ENCODE measurements at regions not wholly inside any gene's neighbourhood (a gene's known extent, or its start where the extent isn't known, plus 50 kb on each side); places are given as distances from the start of the nearest gene placed in this dataset.
"Not testable (repeated sequence)": the region's sequence is repeated elsewhere in the genome, so short reads cannot be mapped to it uniquely, and the experiment has no call there.

DNA sequence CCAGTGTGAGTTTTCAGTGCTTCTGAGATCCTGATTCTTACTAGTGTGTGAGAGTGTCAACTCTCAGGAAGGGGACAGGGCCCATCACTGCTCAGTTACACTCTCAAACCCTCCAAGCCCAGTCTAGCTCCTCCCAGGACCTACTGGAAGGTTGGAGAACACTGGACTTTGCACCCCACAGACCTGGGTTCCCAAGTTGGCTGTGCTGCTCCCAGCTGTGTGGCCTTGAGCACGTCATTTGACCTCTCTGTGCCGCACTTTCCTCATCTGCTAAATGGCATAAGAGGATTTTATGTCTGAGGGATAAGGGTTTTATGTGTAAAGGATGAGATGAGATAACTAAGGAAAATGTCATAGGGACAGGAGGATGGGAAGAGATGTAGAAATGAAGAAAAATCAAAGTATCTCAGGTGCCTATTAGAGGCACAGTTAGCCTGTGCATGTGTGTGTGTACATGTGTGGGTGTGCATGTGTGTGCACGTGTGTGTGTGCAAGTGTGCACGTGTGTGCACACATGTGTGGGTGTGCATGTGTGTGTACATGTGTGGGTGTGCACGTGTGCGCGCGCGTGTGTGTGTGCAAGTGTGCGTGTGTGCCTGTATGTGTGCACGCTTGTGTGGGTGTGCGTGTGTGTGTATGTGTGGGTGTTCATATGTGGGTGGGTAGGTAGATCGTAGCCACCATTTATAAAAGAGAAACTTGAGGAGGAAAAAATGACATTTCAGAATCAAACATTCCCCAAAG is 108.0 kb upstream of the GRK3 start:
- H3K27ac ChIP-seq (ENCODE audit: extremely low read length, insufficient read depth, low read length); ATAC-seq; H3K4me3 ChIP-seq (replicated peaks in 1 of 3; ENCODE audit: insufficient read depth in 1 of 3, low read depth in 2 of 3, low read length in 3 of 3); H3K27me3 ChIP-seq (ENCODE audit: control insufficient read depth in 1 of 2, insufficient read depth in 2 of 2, low read length in 2 of 2); DNase-seq (ENCODE audit: low spot score); H3K4me2 ChIP-seq (ENCODE audit: low read depth, low read length); CTCF ChIA-PET (ENCODE audit: low intra/inter-chr PET ratio, low total read pairs); H3K9me3 ChIP-seq (ENCODE audit: low read length); POLR2A ChIA-PET; intact Hi-C loops (cut with micrococcal nuclease; ENCODE audit: unreplicated experiment); in situ Hi-C loops (cut with HindIII; ENCODE audit: extremely low pct_ligation_motif_present, low pct_unique_long_range_greater_than_20kb); H2AFZ ChIP-seq (ENCODE audit: low read length); H3K9ac ChIP-seq (ENCODE audit: insufficient read depth, low read depth, low read length); BruUV-seq (replicated peaks); FAIRE-seq: not testable (repeated sequence)
- peak; percentile 91 for TF ChIP-seq ZNF768 (CRISPR knock-in tag; IDR thresholded peaks at IDR 0.05)
- peak; percentile 46; the same call in 1 of the 3 replicates for TF ChIP-seq MXI1 (IDR thresholded peaks at IDR 0.05; ENCODE audit: borderline replicate concordance, low read depth, low read length)
- 0 out of 2 replicates have a peak, but pooled peaks have one; percentile 35 for TF ChIP-seq RBFOX2 (IDR thresholded peaks at IDR 0.05; ENCODE audit: low read depth, low read length)
- TF ChIP-seq, protein P1, sequence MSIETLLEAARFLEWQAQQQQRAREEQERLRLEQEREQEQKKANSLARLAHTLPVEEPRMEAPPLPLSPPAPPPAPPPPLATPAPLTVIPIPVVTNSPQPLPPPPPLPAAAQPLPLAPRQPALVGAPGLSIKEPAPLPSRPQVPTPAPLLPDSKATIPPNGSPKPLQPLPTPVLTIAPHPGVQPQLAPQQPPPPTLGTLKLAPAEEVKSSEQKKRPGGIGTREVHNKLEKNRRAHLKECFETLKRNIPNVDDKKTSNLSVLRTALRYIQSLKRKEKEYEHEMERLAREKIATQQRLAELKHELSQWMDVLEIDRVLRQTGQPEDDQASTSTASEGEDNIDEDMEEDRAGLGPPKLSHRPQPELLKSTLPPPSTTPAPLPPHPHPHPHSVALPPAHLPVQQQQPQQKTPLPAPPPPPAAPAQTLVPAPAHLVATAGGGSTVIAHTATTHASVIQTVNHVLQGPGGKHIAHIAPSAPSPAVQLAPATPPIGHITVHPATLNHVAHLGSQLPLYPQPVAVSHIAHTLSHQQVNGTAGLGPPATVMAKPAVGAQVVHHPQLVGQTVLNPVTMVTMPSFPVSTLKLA (IDR thresholded peaks at IDR 0.05): peak; percentile 81
- H3K36me3 ChIP-seq (replicated peaks in 1 of 2; ENCODE audit: control insufficient read depth in 1 of 2, insufficient read depth in 2 of 2, low read length in 2 of 2): peaks cover 20 to 45% of the 10 kb centered on the region in 2 experiments; a peak in 4 of 5 replicates
- H3K79me2 ChIP-seq (ENCODE audit: insufficient read depth, low read length): peaks cover 33% of the 10 kb centered on the region
- H4K20me1 ChIP-seq (ENCODE audit: insufficient read depth, low read length): peaks cover 18% of the 10 kb centered on the region; the same call in 1 of the 2 replicates
- peaks cover 14% of the 10 kb centered on the region for H3K4me1 ChIP-seq (ENCODE audit: insufficient read depth, low read length)
- 98% methylated on average over 13 of the region's 13 CpGs for WGBS (ENCODE audit: low lambda C conversion rate)

GRCh38 chr22:25458631-25459030 is 105.8 kb upstream of the GRK3 start:
- H3K27ac ChIP-seq (ENCODE audit: extremely low read length, insufficient read depth, low read length); POLR2A ChIA-PET; CTCF ChIA-PET (ENCODE audit: low intra/inter-chr PET ratio, low total read pairs); BruUV-seq (replicated peaks); H4K20me1 ChIP-seq (ENCODE audit: insufficient read depth, low read length); H3K4me1 ChIP-seq (ENCODE audit: insufficient read depth, low read length); H3K9ac ChIP-seq (ENCODE audit: insufficient read depth, low read depth, low read length); H3K9me3 ChIP-seq (ENCODE audit: low read length); FAIRE-seq; in situ Hi-C loops (cut with HindIII; ENCODE audit: extremely low pct_ligation_motif_present, low pct_unique_long_range_greater_than_20kb); intact Hi-C loops (cut with micrococcal nuclease; ENCODE audit: unreplicated experiment); H2AFZ ChIP-seq (ENCODE audit: low read length); H3K27me3 ChIP-seq (ENCODE audit: control insufficient read depth in 1 of 2, insufficient read depth in 2 of 2, low read length in 2 of 2); H3K4me2 ChIP-seq (ENCODE audit: low read depth, low read length); DNase-seq (ENCODE audit: low spot score); ATAC-seq; H3K4me3 ChIP-seq (replicated peaks in 1 of 3; ENCODE audit: insufficient read depth in 1 of 3, low read depth in 2 of 3, low read length in 3 of 3): not testable (repeated sequence)
- Histone ChIP-seq H3K36me3 (replicated peaks in 1 of 2; ENCODE audit: control insufficient read depth in 1 of 2, insufficient read depth in 2 of 2, low read length in 2 of 2) (peaks cover 22 to 39% of the 10 kb centered on the region in 2 experiments; a peak in 4 of 5 replicates), H3K79me2 (ENCODE audit: insufficient read depth, low read length) (peaks cover 13% of the 10 kb centered on the region)
- 100% methylated on average over 1 of the region's 1 CpG for WGBS (ENCODE audit: low lambda C conversion rate)

DNA sequence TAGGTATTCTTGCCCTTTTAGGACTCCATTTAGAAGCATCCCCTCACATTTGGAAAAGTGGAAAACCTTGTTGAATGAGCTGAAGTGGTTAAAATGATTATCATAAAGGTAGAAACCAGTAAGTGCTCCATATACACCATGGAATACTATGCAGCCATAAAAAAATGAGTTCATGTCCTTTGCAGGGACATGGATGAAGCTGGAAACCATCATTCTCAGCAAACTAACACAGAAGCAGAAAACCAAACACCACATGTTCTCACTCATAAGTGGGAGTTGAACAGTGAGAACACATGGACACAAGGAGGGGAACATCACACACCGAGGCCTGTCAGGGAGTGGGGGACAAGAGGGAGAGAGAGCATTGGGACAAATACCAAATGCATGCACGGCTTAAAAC is 103.8 kb upstream of the GRK3 start:
- BruUV-seq (replicated peaks); FAIRE-seq; H3K9me3 ChIP-seq (ENCODE audit: low read length); H3K27ac ChIP-seq (ENCODE audit: extremely low read length, insufficient read depth, low read length); H3K4me3 ChIP-seq (replicated peaks in 1 of 3; ENCODE audit: insufficient read depth in 1 of 3, low read depth in 2 of 3, low read length in 3 of 3); ATAC-seq; DNase-seq (ENCODE audit: low spot score); H3K79me2 ChIP-seq (ENCODE audit: insufficient read depth, low read length); H3K4me2 ChIP-seq (ENCODE audit: low read depth, low read length); POLR2A ChIA-PET; H2AFZ ChIP-seq (ENCODE audit: low read length); H3K27me3 ChIP-seq (ENCODE audit: control insufficient read depth in 1 of 2, insufficient read depth in 2 of 2, low read length in 2 of 2); H4K20me1 ChIP-seq (ENCODE audit: insufficient read depth, low read length); CTCF ChIA-PET (ENCODE audit: low intra/inter-chr PET ratio, low total read pairs); H3K9ac ChIP-seq (ENCODE audit: insufficient read depth, low read depth, low read length); H3K4me1 ChIP-seq (ENCODE audit: insufficient read depth, low read length): not testable (repeated sequence)
- H3K36me3 ChIP-seq (replicated peaks in 1 of 2; ENCODE audit: control insufficient read depth in 1 of 2, insufficient read depth in 2 of 2, low read length in 2 of 2): peaks cover 18 to 32% of the 10 kb centered on the region in 2 experiments; a peak in 4 of 5 replicates
- in situ Hi-C loops (cut with HindIII; ENCODE audit: extremely low pct_ligation_motif_present, low pct_unique_long_range_greater_than_20kb): loop anchor here (5.0 kb wide), 2 partner anchors 242 to 312 kb away; no protein-coding TSS in a partner anchor
- intact Hi-C loops (cut with micrococcal nuclease; ENCODE audit: unreplicated experiment): loop anchor here (5.0 kb wide), 1 partner anchor 82 kb away; no protein-coding TSS in a partner anchor
- 96% methylated on average over 2 of the region's 2 CpGs for WGBS (ENCODE audit: low lambda C conversion rate)

Data from HepG2 (cell line).